Smooth muscle cell (in vitro differentiated cells): ENCODE measurements at regions not wholly inside any gene's neighbourhood (a gene's known extent, or its start where the extent isn't known, plus 50 kb on each side); places are given as distances from the start of the nearest gene placed in this dataset.
A peak's percentile ranks its signal among the peaks of the same experiment; 100 is the strongest.

Source experiments
- DNase-seq: peaks from one replicate; lab custom pipeline; 2025; ENCODE audit not compliant: unreplicated experiment; lab: John Stamatoyannopoulos, UW
- H2AFZ ChIP-seq: fragments of 200-600 bp; sonication (generic); 2 replicates; pipeline ENCODE4 v1.6.0; 2016; ENCODE audit warnings: antibody characterized with exemption, low read depth, mild to moderate bottlenecking
- H3F3A ChIP-seq: fragments of 200-600 bp; sonication (generic); 2 replicates; pipeline ENCODE4 v1.6.0; 2017; ENCODE audit warnings: antibody characterized with exemption, low read depth
- H3K27ac ChIP-seq: fragments of 200-600 bp; sonication (generic); 2 replicates; pipeline ENCODE4 v1.5.1; 2016; ENCODE audit warnings: low read depth, mild to moderate bottlenecking
- H3K27me3 ChIP-seq: fragments of 200-600 bp; sonication (generic); 2 replicates; pipeline ENCODE4 v1.6.1; 2016; ENCODE audit warnings: low read depth, mild to moderate bottlenecking
- H3K36me3 ChIP-seq: fragments of 200-600 bp; sonication (generic); 2 replicates; pipeline ENCODE4 v1.5.1; 2016; ENCODE audit warnings: low read depth
- H3K4me1 ChIP-seq: fragments of 200-600 bp; sonication (generic); 2 replicates; pipeline ENCODE4 v1.5.1; 2016; ENCODE audit warnings: low read depth
- H3K4me2 ChIP-seq: fragments of 200-600 bp; sonication (generic); 2 replicates; pipeline ENCODE4 v1.6.0; 2016; ENCODE audit warnings: mild to moderate bottlenecking
- H3K4me3 ChIP-seq: fragments of 200-600 bp; sonication (generic); 2 replicates; pipeline ENCODE4 v1.5.1; 2016; ENCODE audit warnings: mild to moderate bottlenecking
- H3K79me2 ChIP-seq: fragments of 200-600 bp; sonication (generic); 2 replicates; pipeline ENCODE4 v1.6.0; 2016; ENCODE audit warnings: low read depth, mild to moderate bottlenecking
- H3K9ac ChIP-seq: fragments of 200-600 bp; sonication (generic); 2 replicates; pipeline ENCODE4 v1.6.0; 2016; ENCODE audit warnings: low read depth
- H3K9me3 ChIP-seq: fragments of 200-600 bp; sonication (generic); replicated peaks from 2 replicates; pipeline ENCODE4 v1.5.1; 2016; ENCODE audit warnings: low read depth
- H4K20me1 ChIP-seq: fragments of 200-600 bp; sonication (generic); 2 replicates; pipeline ENCODE4 v1.6.0; 2016; ENCODE audit warnings: low read depth
- WGBS: methylation state at CpG from one replicate; pipeline ENCODE4 v1.1.7; 2016; ENCODE audit warnings: low lambda C conversion rate; 5-methylcytosine and 5-hydroxymethylcytosine counted together
- TF ChIP-seq, protein P1 (sequence below): fragments of 200-600 bp; sonication (generic); IDR thresholded peaks from 2 replicates; pipeline ENCODE4 v1.5.1; 2017; ENCODE audit warnings: borderline replicate concordance, mild to moderate bottlenecking, antibody characterized with exemption; ENCODE audit not compliant: insufficient read depth, poor library complexity, severe bottlenecking

DNA sequence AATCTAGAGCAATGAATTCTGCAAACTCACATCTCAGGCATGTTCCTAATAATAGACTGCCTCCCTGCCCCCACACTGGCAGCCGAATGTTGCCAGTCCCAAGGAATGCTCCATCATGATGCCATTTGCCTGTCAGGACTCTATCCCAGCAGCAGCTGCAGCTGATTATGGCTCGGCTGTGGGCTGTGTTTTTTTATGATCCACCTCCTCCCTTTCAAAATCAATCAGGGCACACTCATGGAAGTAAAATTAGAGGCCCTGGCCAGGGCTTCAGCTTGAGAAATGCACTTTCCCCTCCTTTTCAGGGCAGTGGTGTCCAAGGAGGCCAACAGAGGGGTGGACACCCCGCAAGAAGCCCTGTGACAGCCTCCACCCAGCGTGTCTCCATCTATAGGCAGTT is 176.7 kb upstream of the S1PR3 start:
- 47% methylated on average over 4 of the region's 4 CpGs for WGBS
- Histone ChIP-seq H3K9me3 (no peaks in the 10 kb centered on the region), H3K4me1 (peaks cover 30% of the 10 kb centered on the region), H4K20me1 (no peaks in the 10 kb centered on the region), H3K4me2 (peak overlapping the region; percentile 58), H2AFZ (no peak overlapping the region), H3K36me3 (no peaks in the 10 kb centered on the region), H3F3A (peaks cover 13% of the 10 kb centered on the region), H3K79me2 (no peaks in the 10 kb centered on the region), H3K9ac (peak overlapping the region; percentile 24), H3K27ac (peak overlapping the region; percentile 34), H3K4me3 (no peak overlapping the region), H3K27me3 (no peaks in the 10 kb centered on the region)
- DNase-seq: no peak
- TF ChIP-seq, protein P1, sequence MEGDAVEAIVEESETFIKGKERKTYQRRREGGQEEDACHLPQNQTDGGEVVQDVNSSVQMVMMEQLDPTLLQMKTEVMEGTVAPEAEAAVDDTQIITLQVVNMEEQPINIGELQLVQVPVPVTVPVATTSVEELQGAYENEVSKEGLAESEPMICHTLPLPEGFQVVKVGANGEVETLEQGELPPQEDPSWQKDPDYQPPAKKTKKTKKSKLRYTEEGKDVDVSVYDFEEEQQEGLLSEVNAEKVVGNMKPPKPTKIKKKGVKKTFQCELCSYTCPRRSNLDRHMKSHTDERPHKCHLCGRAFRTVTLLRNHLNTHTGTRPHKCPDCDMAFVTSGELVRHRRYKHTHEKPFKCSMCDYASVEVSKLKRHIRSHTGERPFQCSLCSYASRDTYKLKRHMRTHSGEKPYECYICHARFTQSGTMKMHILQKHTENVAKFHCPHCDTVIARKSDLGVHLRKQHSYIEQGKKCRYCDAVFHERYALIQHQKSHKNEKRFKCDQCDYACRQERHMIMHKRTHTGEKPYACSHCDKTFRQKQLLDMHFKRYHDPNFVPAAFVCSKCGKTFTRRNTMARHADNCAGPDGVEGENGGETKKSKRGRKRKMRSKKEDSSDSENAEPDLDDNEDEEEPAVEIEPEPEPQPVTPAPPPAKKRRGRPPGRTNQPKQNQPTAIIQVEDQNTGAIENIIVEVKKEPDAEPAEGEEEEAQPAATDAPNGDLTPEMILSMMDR: no peak

DNA sequence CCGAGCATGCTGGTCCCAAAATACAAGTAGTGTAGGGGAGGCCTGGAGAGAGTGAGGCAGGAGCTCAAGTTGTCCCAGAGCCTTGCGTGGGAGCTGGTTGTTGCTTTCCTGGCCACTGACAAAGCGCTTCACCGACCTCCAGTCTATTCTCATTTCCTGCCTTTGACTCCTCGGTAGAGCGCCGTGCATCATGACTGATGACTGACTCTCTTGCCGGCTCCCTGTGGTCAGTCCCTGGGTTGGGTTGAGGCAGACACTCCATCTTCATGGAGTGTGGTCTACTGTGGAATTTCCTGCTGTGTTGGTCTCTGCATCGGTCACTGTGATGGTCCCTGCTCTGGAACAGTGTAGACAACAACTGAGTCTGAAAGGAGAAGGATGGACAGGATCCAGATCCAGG is 175.1 kb upstream of the S1PR3 start:
- Histone ChIP-seq H3K79me2 (no peaks in the 10 kb centered on the region), H3F3A (peaks cover 25% of the 10 kb centered on the region), H3K9me3 (no peaks in the 10 kb centered on the region), H2AFZ (no peak overlapping the region), H3K4me3 (no peak overlapping the region), H3K27ac (peak overlapping the region; percentile 8), H4K20me1 (no peaks in the 10 kb centered on the region), H3K4me1 (peaks cover 30% of the 10 kb centered on the region), H3K4me2 (no peak overlapping the region), H3K36me3 (no peaks in the 10 kb centered on the region), H3K9ac (no peak overlapping the region), H3K27me3 (no peaks in the 10 kb centered on the region)
- TF ChIP-seq, protein P1: no peak
- 58% methylated on average over 9 of the region's 9 CpGs for WGBS
- no peak for DNase-seq

DNA sequence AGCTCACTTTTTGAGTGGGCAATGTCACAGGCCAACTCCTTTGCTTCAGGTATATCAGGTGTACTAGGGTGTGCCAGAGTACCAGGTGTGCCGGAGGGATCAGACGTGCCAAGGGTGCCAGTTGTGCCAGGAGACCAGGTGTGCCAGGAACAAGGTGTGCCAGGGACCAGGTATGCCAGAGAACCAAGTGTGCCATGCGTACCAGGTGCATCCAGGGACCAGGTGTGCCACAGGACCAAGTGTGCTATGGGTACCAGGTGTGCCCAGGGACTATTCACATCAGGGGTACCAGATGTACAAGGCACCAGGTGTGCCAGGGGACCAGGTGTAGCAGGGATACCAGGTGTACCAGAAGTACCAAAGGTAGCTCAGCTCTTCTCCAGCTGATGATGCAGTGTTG is 174.7 kb upstream of the S1PR3 start:
- no peak for DNase-seq
- Histone ChIP-seq H2AFZ (no peak overlapping the region), H3K27ac (no peak overlapping the region), H3K27me3 (no peaks in the 10 kb centered on the region), H3K4me3 (no peak overlapping the region), H3K79me2 (no peaks in the 10 kb centered on the region), H3K4me2 (no peak overlapping the region), H3F3A (peaks cover 25% of the 10 kb centered on the region), H3K9me3 (no peaks in the 10 kb centered on the region), H3K36me3 (no peaks in the 10 kb centered on the region), H3K9ac (no peak overlapping the region), H4K20me1 (no peaks in the 10 kb centered on the region), H3K4me1 (peaks cover 30% of the 10 kb centered on the region)
- TF ChIP-seq, protein P1: no peak
- WGBS: 100% methylated on average over 3 of the region's 3 CpGs

DNA sequence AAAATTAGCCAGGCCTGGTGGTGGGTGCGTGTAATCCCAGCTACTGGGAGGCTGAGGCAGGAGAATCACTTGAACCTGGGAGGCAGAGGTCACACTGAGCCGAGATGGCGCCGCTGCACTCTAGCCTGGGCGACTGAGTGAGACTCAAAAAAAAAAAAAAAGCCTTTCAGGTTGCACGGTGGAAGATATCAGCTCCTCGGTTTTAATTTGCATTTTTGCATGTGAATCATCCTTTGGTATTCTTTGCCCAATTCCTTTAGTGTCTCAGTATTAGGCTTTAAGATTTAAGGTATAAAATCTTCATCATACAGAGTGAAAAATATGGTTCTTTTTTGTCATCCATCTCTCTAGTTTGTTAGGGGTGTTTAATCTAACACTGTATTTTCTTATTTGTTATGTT is 173.6 kb upstream of the S1PR3 start:
- peak overlapping the region; percentile 46 for H3K4me2 ChIP-seq
- H3K9ac ChIP-seq: no peak overlapping the region
- no peaks in the 10 kb centered on the region for H3K79me2 ChIP-seq
- H2AFZ ChIP-seq: no peak overlapping the region
- H3K4me1 ChIP-seq: peaks cover 28% of the 10 kb centered on the region
- DNase-seq: no peak
- 57% methylated on average over 7 of the region's 7 CpGs for WGBS
- no peak overlapping the region for H3K4me3 ChIP-seq
- TF ChIP-seq, protein P1: no peak
- H3K36me3 ChIP-seq: no peaks in the 10 kb centered on the region
- H3K27me3 ChIP-seq: no peaks in the 10 kb centered on the region
- peaks cover 25% of the 10 kb centered on the region for H3F3A ChIP-seq
- H4K20me1 ChIP-seq: no peaks in the 10 kb centered on the region
- H3K27ac ChIP-seq: peak overlapping the region; percentile 11
- H3K9me3 ChIP-seq: no peaks in the 10 kb centered on the region
